ENCODE measurements at regions not wholly inside any gene's neighbourhood (a gene's known extent, or its start where the extent isn't known, plus 50 kb on each side); places are given as distances from the start of the nearest gene placed in this dataset.
"Not testable (repeated sequence)": the region's sequence is repeated elsewhere in the genome, so short reads cannot be mapped to it uniquely, and the experiment has no call there.

DNA sequence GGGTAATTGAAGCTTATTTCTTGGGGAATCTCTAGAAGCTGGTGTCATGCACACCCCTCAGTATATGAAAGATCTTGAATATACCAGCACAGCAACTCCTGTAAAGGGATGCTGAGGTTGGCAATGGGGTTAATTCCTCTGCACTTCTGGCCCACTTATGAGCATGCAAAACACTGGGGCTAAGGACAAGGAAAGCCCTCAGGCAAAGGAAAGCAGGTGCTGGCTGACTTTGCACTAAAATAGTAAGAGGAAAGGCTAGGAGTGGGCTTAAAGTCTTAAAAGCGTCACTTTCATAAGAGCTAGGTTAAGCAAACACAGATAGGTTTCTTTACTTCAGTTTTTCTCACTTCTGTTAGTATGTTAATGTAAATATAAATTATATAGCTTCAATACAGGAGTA, 572.6 kb upstream of the LUZP2 start:
- TF ChIP-seq, protein P1, sequence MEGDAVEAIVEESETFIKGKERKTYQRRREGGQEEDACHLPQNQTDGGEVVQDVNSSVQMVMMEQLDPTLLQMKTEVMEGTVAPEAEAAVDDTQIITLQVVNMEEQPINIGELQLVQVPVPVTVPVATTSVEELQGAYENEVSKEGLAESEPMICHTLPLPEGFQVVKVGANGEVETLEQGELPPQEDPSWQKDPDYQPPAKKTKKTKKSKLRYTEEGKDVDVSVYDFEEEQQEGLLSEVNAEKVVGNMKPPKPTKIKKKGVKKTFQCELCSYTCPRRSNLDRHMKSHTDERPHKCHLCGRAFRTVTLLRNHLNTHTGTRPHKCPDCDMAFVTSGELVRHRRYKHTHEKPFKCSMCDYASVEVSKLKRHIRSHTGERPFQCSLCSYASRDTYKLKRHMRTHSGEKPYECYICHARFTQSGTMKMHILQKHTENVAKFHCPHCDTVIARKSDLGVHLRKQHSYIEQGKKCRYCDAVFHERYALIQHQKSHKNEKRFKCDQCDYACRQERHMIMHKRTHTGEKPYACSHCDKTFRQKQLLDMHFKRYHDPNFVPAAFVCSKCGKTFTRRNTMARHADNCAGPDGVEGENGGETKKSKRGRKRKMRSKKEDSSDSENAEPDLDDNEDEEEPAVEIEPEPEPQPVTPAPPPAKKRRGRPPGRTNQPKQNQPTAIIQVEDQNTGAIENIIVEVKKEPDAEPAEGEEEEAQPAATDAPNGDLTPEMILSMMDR (IDR thresholded peaks at IDR 0.05; ENCODE audit: control insufficient read depth, insufficient read depth, low read depth, low read length, missing control alignments) = no peak
- DNase-seq (ENCODE audit: low read depth) = no peak
- H3K4me3 ChIP-seq (ENCODE audit: control insufficient read depth, low read depth, low read length) = no peak overlapping the region

GRCh38 chr11:23931443-23931842, 565.4 kb upstream of the LUZP2 start:
- DNase-seq (ENCODE audit: low read depth) = no peak
- H3K4me3 ChIP-seq (ENCODE audit: control insufficient read depth, low read depth, low read length) = no peak overlapping the region
- TF ChIP-seq, protein P1 (IDR thresholded peaks at IDR 0.05; ENCODE audit: control insufficient read depth, insufficient read depth, low read depth, low read length, missing control alignments) = no peak

DNA sequence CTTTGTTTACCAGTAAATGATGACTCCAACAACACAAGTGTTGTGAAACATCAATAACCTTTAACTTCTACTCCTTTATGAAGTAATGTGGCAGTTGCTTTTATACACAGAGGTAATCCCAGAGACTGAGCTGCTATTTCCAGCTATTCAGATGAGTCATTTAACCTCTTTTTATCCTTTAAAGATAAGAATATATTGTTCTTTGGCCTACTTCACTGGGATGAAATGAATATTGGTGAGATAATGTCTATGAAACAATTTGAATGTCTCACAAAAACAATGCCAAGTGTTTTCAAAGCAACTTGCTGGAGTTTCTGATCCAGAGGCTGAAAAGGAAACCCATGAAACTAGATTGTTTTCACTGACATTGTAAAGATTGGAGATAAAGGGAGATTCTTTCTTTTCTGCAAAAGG, 564.4 kb upstream of the LUZP2 start:
- TF ChIP-seq, protein P1 (IDR thresholded peaks at IDR 0.05; ENCODE audit: control insufficient read depth, insufficient read depth, low read depth, low read length, missing control alignments) = no peak
- H3K4me3 ChIP-seq (ENCODE audit: control insufficient read depth, low read depth, low read length) = no peak overlapping the region
- DNase-seq (ENCODE audit: low read depth) = peak; percentile 3

- TF ChIP-seq, protein P1 (IDR thresholded peaks at IDR 0.05; ENCODE audit: control insufficient read depth, insufficient read depth, low read depth, low read length, missing control alignments) = no peak
- no peak for DNase-seq (ENCODE audit: low read depth)
- H3K4me3 ChIP-seq (ENCODE audit: control insufficient read depth, low read depth, low read length) = no peak overlapping the region
These were observed 563.1 kb upstream of the LUZP2 start for GRCh38 chr11:23933721-23934120.

DNA sequence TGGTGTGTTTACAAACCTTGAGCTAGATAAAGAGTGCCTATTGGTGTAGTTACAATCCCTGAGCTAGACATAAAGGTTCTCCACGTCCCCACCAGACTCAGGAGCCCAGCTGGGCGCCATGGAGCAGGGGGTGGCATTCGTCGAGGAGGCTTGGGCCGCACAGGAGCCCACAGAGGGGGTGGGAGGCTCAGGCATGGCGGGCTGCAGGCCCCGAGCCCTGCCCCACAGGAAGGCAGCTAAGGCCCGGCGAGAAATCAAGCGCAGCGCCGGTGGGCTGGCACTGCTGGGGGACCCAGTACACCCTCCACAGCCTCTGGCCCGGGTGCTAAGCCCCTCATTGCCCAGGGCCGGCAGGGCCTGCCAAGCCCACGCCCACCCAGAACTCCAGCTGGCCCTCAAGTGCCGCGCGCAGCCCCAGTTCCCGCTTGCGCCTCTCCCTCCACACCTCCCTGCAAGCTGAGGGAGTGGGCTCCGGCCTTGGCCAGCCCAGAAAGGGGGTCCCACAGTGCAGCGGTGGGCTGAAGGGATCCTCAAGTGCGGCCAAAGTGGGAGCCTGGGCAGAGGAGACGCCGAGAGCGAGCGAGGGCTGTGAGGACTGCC, 562.1 kb upstream of the LUZP2 start:
- H3K4me3 ChIP-seq (ENCODE audit: control insufficient read depth, low read depth, low read length) = not testable (repeated sequence)

DNA sequence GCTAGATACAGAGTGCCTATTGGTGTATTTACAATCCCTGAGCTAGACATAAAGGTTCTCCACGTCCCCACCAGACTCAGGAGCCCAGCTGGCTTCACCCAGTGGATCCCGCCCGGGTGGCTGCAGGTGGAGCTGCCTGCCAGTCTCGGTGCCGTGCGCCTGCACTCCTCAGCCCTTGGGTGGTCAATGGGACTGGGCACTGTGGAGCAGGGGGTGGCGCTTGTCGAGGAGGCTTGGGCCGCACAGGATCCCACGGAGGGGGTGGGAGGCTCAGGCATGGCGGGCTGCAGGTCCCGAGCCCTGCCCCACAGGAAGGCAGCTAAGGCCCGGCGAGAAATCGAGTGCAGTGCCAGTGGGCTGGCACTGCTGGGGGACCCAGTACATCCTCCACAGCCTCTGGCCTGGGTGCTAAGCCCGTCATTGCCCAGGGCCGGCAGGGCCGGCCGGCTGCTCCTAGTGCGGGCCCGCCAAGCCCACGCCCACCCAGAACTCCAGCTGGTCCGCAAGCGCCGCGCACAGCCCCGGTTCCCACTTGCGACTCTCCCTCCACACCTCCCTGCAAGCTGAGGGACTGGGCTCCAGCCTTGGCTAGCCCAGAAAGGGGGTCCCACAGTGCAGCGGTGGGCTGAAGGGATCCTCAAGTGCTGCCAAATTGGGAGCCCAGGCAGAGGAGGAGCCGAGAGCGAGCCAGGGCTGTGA, 554.6 kb upstream of the LUZP2 start:
- H3K4me3 ChIP-seq (ENCODE audit: control insufficient read depth, low read depth, low read length); DNase-seq (ENCODE audit: low read depth): not testable (repeated sequence)

More for the DNA sequence above, 562.1 kb upstream of the LUZP2 start:
- DNase-seq (ENCODE audit: low read depth) = not testable (repeated sequence)

DNA sequence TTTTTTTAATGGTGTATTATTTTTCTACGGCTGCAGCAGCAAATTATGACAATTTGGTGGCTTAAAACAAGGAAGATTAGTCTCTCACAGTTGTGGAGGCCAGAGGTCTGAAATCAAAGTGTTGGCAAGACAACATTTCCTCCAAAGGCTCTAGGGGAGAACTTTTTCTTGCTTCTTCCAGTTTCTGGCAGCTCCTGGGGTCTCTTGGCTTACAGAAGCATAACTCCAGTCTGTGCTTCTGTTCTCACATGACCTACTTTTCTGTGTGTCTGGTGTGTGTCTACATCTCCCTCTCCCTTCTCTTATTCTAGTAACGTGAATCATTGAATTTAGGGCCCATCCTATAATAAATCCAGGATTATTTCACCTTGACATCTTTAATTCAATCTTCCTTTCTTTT, 551.9 kb upstream of the LUZP2 start:
- TF ChIP-seq, protein P1 (IDR thresholded peaks at IDR 0.05; ENCODE audit: control insufficient read depth, insufficient read depth, low read depth, low read length, missing control alignments) = no peak
- H3K4me3 ChIP-seq (ENCODE audit: control insufficient read depth, low read depth, low read length) = no peak overlapping the region
- no peak for DNase-seq (ENCODE audit: low read depth)

Measured in AG09309 (cell line).